Urothelium cell line (cell line): ENCODE measurements at regions not wholly inside any gene's neighbourhood (a gene's known extent, or its start where the extent isn't known, plus 50 kb on each side); places are given as distances from the start of the nearest gene placed in this dataset.
"Not testable (repeated sequence)": the region's sequence is repeated elsewhere in the genome, so short reads cannot be mapped to it uniquely, and the experiment has no call there.

Source experiments
- DNase-seq: peaks from one replicate; pipeline ENCODE4 v3.0.0; 2011; ENCODE audit warnings: low spot score, mixed read lengths
- FAIRE-seq: peaks from 2 replicates; lab custom pipeline; 2011; peaks lifted over from hg19 to GRCh38; lab: Jason Lieb, UNC

- not testable (repeated sequence) for FAIRE-seq, DNase-seq
Observed at GRCh38 chr14:19237656-19238055, 196.5 kb downstream of the POTEG start.

- DNase-seq, FAIRE-seq: not testable (repeated sequence)
Observed at GRCh38 chr14:19238584-19238983, 195.6 kb downstream of the POTEG start.

- not testable (repeated sequence) for FAIRE-seq, DNase-seq
Observed at GRCh38 chr14:19239981-19240380, 194.2 kb downstream of the POTEG start.

- not testable (repeated sequence) for DNase-seq, FAIRE-seq
Observed at GRCh38 chr14:19240387-19240786, 193.8 kb downstream of the POTEG start.

GRCh38 chr14:19241451-19241850 is 192.7 kb downstream of the POTEG start:
- DNase-seq, FAIRE-seq: not testable (repeated sequence)

GRCh38 chr14:19242529-19242928 is 191.6 kb downstream of the POTEG start:
- not testable (repeated sequence) for FAIRE-seq, DNase-seq

- DNase-seq, FAIRE-seq: not testable (repeated sequence)
Observed at GRCh38 chr14:19266908-19267307, 167.2 kb downstream of the POTEG start.

GRCh38 chr14:19267636-19268035 is 166.5 kb downstream of the POTEG start:
- not testable (repeated sequence) for DNase-seq, FAIRE-seq

- DNase-seq, FAIRE-seq: not testable (repeated sequence)
Observed at GRCh38 chr14:19268047-19268627, 166.0 kb downstream of the POTEG start.

- FAIRE-seq, DNase-seq: not testable (repeated sequence)
Observed at GRCh38 chr14:19272235-19272634, 161.9 kb downstream of the POTEG start.

GRCh38 chr14:19289669-19290068 is 144.5 kb downstream of the POTEG start:
- not testable (repeated sequence) for DNase-seq

GRCh38 chr14:19300243-19300642 is 133.9 kb downstream of the POTEG start:
- FAIRE-seq, DNase-seq: not testable (repeated sequence)

More at GRCh38 chr14:19289669-19290068, 144.5 kb downstream of the POTEG start:
- FAIRE-seq: not testable (repeated sequence)

GRCh38 chr14:19300838-19301237 is 133.3 kb downstream of the POTEG start:
- not testable (repeated sequence) for DNase-seq, FAIRE-seq

- not testable (repeated sequence) for FAIRE-seq, DNase-seq
Observed at GRCh38 chr14:19303844-19304243, 130.3 kb downstream of the POTEG start.

GRCh38 chr14:19304442-19304841 is 129.7 kb downstream of the POTEG start:
- not testable (repeated sequence) for FAIRE-seq, DNase-seq

- not testable (repeated sequence) for DNase-seq, FAIRE-seq
Observed at GRCh38 chr14:19304918-19305317, 129.2 kb downstream of the POTEG start.

- DNase-seq, FAIRE-seq: not testable (repeated sequence)
Observed at GRCh38 chr14:19305776-19306175, 128.4 kb downstream of the POTEG start.

GRCh38 chr14:19306405-19306804 is 127.7 kb downstream of the POTEG start:
- not testable (repeated sequence) for FAIRE-seq

GRCh38 chr14:19311023-19311422 is 123.1 kb downstream of the POTEG start:
- FAIRE-seq: not testable (repeated sequence)

More at GRCh38 chr14:19306405-19306804, 127.7 kb downstream of the POTEG start:
- not testable (repeated sequence) for DNase-seq

GRCh38 chr14:19330678-19331077 is 103.5 kb downstream of the POTEG start:
- not testable (repeated sequence) for DNase-seq, FAIRE-seq

More at GRCh38 chr14:19311023-19311422, 123.1 kb downstream of the POTEG start:
- not testable (repeated sequence) for DNase-seq

GRCh38 chr14:19337232-19338059 is 96.7 kb downstream of the POTEG start:
- not testable (repeated sequence) for DNase-seq, FAIRE-seq
